Suprapubic skin (tissue), 4 donors: ENCODE measurements at regions not wholly inside any gene's neighbourhood (a gene's known extent, or its start where the extent isn't known, plus 50 kb on each side); places are given as distances from the start of the nearest gene placed in this dataset.

Source experiments
- POLR2A ChIP-seq, 2 donors: fragments of 450-650 bp; IDR thresholded peaks; one replicate each; pipeline ENCODE4 v1.6.1; 2017; ENCODE audit warnings: antibody characterized with exemption in 2 of 2, mild to moderate bottlenecking in 2 of 2, moderate library complexity in 2 of 2
- POLR2AphosphoS5 ChIP-seq, 3 donors: sonication (generic); formaldehyde crosslinking; IDR thresholded peaks; one replicate each; pipeline ENCODE4 v1.6.1; 2017; ENCODE audit warnings: antibody characterized with exemption in 3 of 3
- TF ChIP-seq, protein P1 (sequence below), 2 donors: fragments of 200-600 bp in 1 of 2; fragments of 450-650 bp in 1 of 2; sonication (generic) in 1 of 2; IDR thresholded peaks; one replicate each; pipeline ENCODE4 v1.5.1; 2016 to 2019; ENCODE audit warnings: antibody characterized with exemption in 2 of 2, mild to moderate bottlenecking in 1 of 2, moderate library complexity in 1 of 2

DNA sequence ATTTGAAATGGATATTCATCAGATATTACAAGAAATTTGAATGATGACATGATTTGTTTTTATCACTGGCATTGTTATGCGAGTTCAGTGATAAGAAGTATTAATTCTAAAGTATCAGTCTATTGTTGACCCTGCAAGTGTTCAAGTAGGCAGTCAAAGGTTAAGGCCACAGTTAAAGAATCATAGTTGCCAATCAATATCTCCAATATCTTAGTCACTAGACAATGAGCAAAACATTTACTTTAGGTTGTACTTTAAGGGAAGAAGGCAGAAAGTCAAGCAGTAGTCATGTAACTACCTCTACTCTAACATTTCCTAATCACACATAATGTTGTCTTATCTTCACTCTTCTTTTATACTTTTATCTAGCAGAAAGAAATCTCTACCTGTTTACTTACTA lies 709.8 kb downstream of the PCDH17 start:
- TF ChIP-seq, protein P1, sequence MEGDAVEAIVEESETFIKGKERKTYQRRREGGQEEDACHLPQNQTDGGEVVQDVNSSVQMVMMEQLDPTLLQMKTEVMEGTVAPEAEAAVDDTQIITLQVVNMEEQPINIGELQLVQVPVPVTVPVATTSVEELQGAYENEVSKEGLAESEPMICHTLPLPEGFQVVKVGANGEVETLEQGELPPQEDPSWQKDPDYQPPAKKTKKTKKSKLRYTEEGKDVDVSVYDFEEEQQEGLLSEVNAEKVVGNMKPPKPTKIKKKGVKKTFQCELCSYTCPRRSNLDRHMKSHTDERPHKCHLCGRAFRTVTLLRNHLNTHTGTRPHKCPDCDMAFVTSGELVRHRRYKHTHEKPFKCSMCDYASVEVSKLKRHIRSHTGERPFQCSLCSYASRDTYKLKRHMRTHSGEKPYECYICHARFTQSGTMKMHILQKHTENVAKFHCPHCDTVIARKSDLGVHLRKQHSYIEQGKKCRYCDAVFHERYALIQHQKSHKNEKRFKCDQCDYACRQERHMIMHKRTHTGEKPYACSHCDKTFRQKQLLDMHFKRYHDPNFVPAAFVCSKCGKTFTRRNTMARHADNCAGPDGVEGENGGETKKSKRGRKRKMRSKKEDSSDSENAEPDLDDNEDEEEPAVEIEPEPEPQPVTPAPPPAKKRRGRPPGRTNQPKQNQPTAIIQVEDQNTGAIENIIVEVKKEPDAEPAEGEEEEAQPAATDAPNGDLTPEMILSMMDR (IDR thresholded peaks at IDR 0.05) = no peak
- TF ChIP-seq POLR2A (IDR thresholded peaks at IDR 0.05) (no peak), POLR2AphosphoS5 (IDR thresholded peaks at IDR 0.05) (no peak)
